ENCODE measurements at regions not wholly inside any gene's neighbourhood (a gene's known extent, or its start where the extent isn't known, plus 50 kb on each side); places are given as distances from the start of the nearest gene placed in this dataset.

- TF ChIP-seq POLR2A (IDR thresholded peaks at IDR 0.05): no peak
- TF ChIP-seq, protein P1, sequence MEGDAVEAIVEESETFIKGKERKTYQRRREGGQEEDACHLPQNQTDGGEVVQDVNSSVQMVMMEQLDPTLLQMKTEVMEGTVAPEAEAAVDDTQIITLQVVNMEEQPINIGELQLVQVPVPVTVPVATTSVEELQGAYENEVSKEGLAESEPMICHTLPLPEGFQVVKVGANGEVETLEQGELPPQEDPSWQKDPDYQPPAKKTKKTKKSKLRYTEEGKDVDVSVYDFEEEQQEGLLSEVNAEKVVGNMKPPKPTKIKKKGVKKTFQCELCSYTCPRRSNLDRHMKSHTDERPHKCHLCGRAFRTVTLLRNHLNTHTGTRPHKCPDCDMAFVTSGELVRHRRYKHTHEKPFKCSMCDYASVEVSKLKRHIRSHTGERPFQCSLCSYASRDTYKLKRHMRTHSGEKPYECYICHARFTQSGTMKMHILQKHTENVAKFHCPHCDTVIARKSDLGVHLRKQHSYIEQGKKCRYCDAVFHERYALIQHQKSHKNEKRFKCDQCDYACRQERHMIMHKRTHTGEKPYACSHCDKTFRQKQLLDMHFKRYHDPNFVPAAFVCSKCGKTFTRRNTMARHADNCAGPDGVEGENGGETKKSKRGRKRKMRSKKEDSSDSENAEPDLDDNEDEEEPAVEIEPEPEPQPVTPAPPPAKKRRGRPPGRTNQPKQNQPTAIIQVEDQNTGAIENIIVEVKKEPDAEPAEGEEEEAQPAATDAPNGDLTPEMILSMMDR (IDR thresholded peaks at IDR 0.05): no peak
Observed at GRCh38 chr11:29458252-29458651, 558.6 kb downstream of the KCNA4 start.
